Thoracic aorta (tissue), 2 donors: ENCODE measurements at regions not wholly inside any gene's neighbourhood (a gene's known extent, or its start where the extent isn't known, plus 50 kb on each side); places are given as distances from the start of the nearest gene placed in this dataset.

Experiments
- ATAC-seq: fragments of 150-250 bp; one replicate; pipeline ENCODE4 v1.8.0; 2017; ENCODE audit warnings: low read depth; ENCODE audit not compliant: insufficient number of reproducible peaks, low FRiP score
- DNase-seq: peaks from one replicate; pipeline ENCODE4 v3.0.0-alpha.2; 2020; ENCODE audit warnings: low spot score
- H3K27ac ChIP-seq, 2 donors: fragments of 200-600 bp; sonication (generic); 1 replicate in 1 of 2; 2 replicates in 1 of 2; pipeline ENCODE4 v1.5.1; 2016; ENCODE audit warnings: mild to moderate bottlenecking in 2 of 2, moderate library complexity in 2 of 2
- H3K27me3 ChIP-seq: fragments of 200-600 bp; sonication (generic); replicated peaks from 2 replicates; pipeline ENCODE4 v1.6.0; 2016; ENCODE audit warnings: mild to moderate bottlenecking; ENCODE audit not compliant: insufficient read depth
- H3K36me3 ChIP-seq: fragments of 200-600 bp; sonication (generic); one replicate; pipeline ENCODE4 v1.5.1; 2016
- H3K4me1 ChIP-seq, 2 donors: fragments of 200-600 bp; sonication (generic); 1 replicate in 1 of 2; 2 replicates in 1 of 2; pipeline versions ENCODE4 v1.5.1 to v1.6.0; 2016; ENCODE audit warnings: low read depth in 2 of 2, mild to moderate bottlenecking in 1 of 2; ENCODE audit not compliant: control insufficient read depth in 1 of 2
- H3K4me3 ChIP-seq: fragments of 200-600 bp; sonication (generic); 2 replicates; pipeline ENCODE4 v1.5.1; 2016; ENCODE audit warnings: mild to moderate bottlenecking
- H3K9me3 ChIP-seq: fragments of 200-600 bp; sonication (generic); 2 replicates; pipeline ENCODE4 v1.5.1; 2016
- TF ChIP-seq, protein P1 (sequence below): fragments of 200-600 bp; sonication (generic); IDR thresholded peaks from one replicate; pipeline ENCODE4 v1.5.1; 2019; ENCODE audit warnings: antibody characterized with exemption

GRCh38 chr13:106382534-106382933, 152.9 kb downstream of the EFNB2 start:
- peaks cover 8 to 19% of the 10 kb centered on the region in 2 donors for H3K4me1 ChIP-seq
- no peak overlapping the region for H3K4me3 ChIP-seq
- DNase-seq: no peak
- no peaks in the 10 kb centered on the region for H3K36me3 ChIP-seq
- no peaks in the 10 kb centered on the region for H3K9me3 ChIP-seq
- ATAC-seq: no peak
- no peak overlapping the region for H3K27ac ChIP-seq
- H3K27me3 ChIP-seq: no peaks in the 10 kb centered on the region
- TF ChIP-seq, protein P1, sequence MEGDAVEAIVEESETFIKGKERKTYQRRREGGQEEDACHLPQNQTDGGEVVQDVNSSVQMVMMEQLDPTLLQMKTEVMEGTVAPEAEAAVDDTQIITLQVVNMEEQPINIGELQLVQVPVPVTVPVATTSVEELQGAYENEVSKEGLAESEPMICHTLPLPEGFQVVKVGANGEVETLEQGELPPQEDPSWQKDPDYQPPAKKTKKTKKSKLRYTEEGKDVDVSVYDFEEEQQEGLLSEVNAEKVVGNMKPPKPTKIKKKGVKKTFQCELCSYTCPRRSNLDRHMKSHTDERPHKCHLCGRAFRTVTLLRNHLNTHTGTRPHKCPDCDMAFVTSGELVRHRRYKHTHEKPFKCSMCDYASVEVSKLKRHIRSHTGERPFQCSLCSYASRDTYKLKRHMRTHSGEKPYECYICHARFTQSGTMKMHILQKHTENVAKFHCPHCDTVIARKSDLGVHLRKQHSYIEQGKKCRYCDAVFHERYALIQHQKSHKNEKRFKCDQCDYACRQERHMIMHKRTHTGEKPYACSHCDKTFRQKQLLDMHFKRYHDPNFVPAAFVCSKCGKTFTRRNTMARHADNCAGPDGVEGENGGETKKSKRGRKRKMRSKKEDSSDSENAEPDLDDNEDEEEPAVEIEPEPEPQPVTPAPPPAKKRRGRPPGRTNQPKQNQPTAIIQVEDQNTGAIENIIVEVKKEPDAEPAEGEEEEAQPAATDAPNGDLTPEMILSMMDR: no peak

DNA sequence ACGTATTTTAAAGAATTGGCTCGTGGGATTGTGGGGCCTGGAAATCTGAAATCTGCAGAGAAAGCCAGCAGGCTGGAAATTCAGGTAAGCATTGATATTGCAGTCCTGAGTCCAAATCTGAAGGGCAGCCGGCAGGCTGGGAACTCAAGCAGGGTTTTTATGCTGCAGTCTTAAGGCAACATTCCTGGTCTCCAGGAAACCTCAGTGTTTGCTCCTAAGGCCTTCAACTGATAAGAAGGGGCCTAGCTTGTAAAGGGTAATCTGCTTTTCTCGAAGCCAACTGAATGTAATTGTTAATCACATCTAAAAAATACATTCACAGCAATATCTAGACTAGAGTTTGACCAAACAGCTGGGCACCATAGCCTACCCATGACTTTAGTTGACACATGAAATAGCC, 154.4 kb downstream of the EFNB2 start:
- ATAC-seq (no peak), DNase-seq (no peak)
- TF ChIP-seq, protein P1: no peak
- H3K4me3 ChIP-seq: no peak overlapping the region
- H3K9me3 ChIP-seq: no peaks in the 10 kb centered on the region
- no peaks in the 10 kb centered on the region for H3K27me3 ChIP-seq
- no peaks in the 10 kb centered on the region for H3K36me3 ChIP-seq
- peaks cover 8 to 23% of the 10 kb centered on the region in 2 donors for H3K4me1 ChIP-seq
- H3K27ac ChIP-seq: no peak overlapping the region

DNA sequence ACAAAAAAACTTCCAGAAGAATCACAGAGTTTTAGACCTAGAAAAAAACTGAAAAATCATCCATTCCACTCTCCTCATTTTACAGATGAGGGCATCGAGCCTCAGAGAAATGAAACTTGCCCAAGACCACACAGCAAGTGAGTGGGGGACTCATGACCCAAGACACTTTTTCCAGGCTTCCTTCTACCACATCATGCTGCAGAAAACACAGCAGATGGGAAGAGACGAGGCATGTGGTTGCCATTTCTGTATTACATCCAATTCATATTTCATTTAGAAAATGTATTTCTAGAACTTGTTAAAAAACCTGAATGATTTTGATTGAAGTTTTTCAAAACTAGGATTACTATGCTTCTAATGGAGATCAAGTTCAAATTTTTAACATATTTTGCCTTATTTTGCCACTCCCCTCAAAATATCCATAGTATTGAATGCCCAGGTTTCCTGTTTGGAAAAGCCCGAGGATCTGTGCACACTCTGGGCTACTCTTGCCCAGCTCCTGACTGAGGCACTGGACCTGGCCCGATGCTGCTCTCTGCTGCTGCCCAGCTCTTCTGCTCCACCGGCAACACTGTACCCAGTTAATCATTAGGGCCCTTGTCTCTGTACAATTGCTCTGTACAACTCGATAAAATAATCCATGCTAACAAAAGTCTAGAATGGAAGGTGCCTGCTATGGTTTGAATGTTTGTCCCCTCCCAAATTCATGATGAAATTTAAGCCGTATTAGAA, 157.4 kb downstream of the EFNB2 start:
- Histone ChIP-seq H3K9me3 (no peaks in the 10 kb centered on the region), H3K4me1 (peaks cover 21 to 42% of the 10 kb centered on the region in 2 donors), H3K36me3 (no peaks in the 10 kb centered on the region), H3K4me3 (no peak overlapping the region), H3K27me3 (no peaks in the 10 kb centered on the region), H3K27ac (no peak overlapping the region)
- TF ChIP-seq, protein P1: no peak
- no peak for DNase-seq
- ATAC-seq: no peak

GRCh38 chr13:106377341-106377740, 158.1 kb downstream of the EFNB2 start:
- ATAC-seq: no peak

DNA sequence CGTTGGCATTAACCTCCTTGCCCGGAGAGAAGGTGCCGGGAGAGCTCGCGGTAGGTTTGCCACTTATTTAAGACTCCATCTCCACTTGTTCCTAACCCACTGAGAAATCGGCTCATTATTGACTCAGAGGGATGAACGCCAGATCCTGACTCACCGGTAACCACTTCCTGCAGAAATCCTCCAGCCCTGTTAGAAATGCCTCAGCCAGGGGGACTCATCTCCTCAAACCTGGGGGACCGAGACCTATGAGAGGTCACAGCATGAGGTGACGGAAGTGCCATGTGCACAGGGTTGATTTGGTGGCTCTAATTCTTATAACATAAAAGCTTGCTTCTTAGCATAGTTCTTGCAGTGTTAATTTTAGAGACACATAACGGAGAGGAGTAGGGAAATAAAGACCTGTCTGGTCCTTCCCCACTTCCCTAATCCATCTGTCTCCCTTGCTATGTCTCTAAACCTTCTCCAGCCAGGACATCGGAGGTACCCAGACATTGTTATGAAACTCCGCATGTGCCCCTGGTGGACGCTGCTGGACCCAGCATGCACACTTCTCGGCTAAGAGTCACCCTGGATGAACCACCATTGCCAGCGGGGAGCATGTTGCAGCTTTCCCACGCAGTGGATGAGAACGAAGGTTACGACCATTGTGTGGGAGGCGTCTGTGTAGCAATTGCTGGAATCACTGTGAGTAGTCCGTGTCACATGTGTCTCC, 158.9 kb downstream of the EFNB2 start:
- no peak for DNase-seq
- no peak overlapping the region for H3K27ac ChIP-seq

More at GRCh38 chr13:106377341-106377740, 158.1 kb downstream of the EFNB2 start:
- Histone ChIP-seq H3K9me3 (no peaks in the 10 kb centered on the region), H3K4me1 (peaks cover 26 to 47% of the 10 kb centered on the region in 2 donors), H3K36me3 (no peaks in the 10 kb centered on the region), H3K27ac (no peak overlapping the region), H3K27me3 (no peaks in the 10 kb centered on the region), H3K4me3 (no peak overlapping the region)
- TF ChIP-seq, protein P1: no peak
- no peak for DNase-seq

More for the DNA sequence above, 158.9 kb downstream of the EFNB2 start:
- Histone ChIP-seq H3K4me3 (no peak overlapping the region), H3K4me1 (peaks cover 19 to 47% of the 10 kb centered on the region in 2 donors), H3K27me3 (no peaks in the 10 kb centered on the region), H3K36me3 (no peaks in the 10 kb centered on the region), H3K9me3 (no peaks in the 10 kb centered on the region)
- no peak for ATAC-seq
- TF ChIP-seq, protein P1: no peak
